Panc1 (cell line): ENCODE measurements at regions not wholly inside any gene's neighbourhood (a gene's known extent, or its start where the extent isn't known, plus 50 kb on each side); places are given as distances from the start of the nearest gene placed in this dataset.

Source experiments
- ATAC-seq: fragments of 200-7000 bp; cut with Tn5 transposase; 2 replicates; pipeline ENCODE4 v1.9.1; 2020; ENCODE audit warnings: mild to moderate bottlenecking, moderate library complexity
- BruUV-seq: library from RNA; stranded (reverse); fragments of 400-500 nt; replicated peaks from 2 replicates; lab custom pipeline; 2021; lab: Mats Ljungman, UMichigan
- CTCF ChIA-PET: fragments of 300-600 bp; sonication (Branson Sonifier 250); formaldehyde crosslinking; loops from one replicate; lab custom pipeline; 2022; ENCODE audit warnings: antibody characterized with exemption; lab: Charles Lee
- POLR2A ChIA-PET: fragments of 300-600 bp; sonication (Branson Sonifier 250); formaldehyde crosslinking; loops from one replicate; lab custom pipeline; 2022; ENCODE audit warnings: antibody characterized with exemption; lab: Charles Lee
- DNase-seq: peaks from one replicate; pipeline ENCODE4 v3.0.0-alpha.2; 2010; ENCODE audit warnings: low read depth, low spot score
- H3K27ac ChIP-seq: 2 replicates; pipeline ENCODE4 v1.5.1; 2011; ENCODE audit warnings: mild to moderate bottlenecking, low read length, inconsistent platforms
- H3K27me3 ChIP-seq: fragments of 200-500 bp; sonication (Bioruptor generic); 2 replicates; pipeline ENCODE4 v1.6.0; 2014; ENCODE audit warnings: low read length, inconsistent platforms; ENCODE audit not compliant: control insufficient read depth, insufficient read depth
- H3K36me3 ChIP-seq: fragments of 200-500 bp; sonication (Bioruptor generic); 2 replicates; pipeline ENCODE4 v1.5.1; 2014; ENCODE audit warnings: inconsistent platforms, mild to moderate bottlenecking, low read length, moderate library complexity; ENCODE audit not compliant: control insufficient read depth, insufficient read depth
- H3K4me1 ChIP-seq: 2 replicates; pipeline ENCODE4 v1.5.1; 2011; ENCODE audit warnings: inconsistent platforms, mild to moderate bottlenecking, low read length, moderate library complexity; ENCODE audit not compliant: control insufficient read depth, insufficient read depth
- H3K4me3 ChIP-seq, 2 experiments: 2 replicates each; pipeline ENCODE4 v1.5.1; 2011 to 2012; ENCODE audit warnings: low read depth in 2 of 2, low read length in 2 of 2, mild to moderate bottlenecking in 2 of 2, inconsistent platforms in 1 of 2, moderate library complexity in 1 of 2
- H3K9me3 ChIP-seq: fragments of 200-500 bp; sonication (Bioruptor generic); 2 replicates; pipeline ENCODE4 v1.5.1; 2014; ENCODE audit warnings: low read depth, mild to moderate bottlenecking, inconsistent platforms, low read length, moderate library complexity; ENCODE audit not compliant: control insufficient read depth, insufficient read depth
- CTCF ChIP-seq: fragments of 450-650 bp; IDR thresholded peaks from 2 replicates; pipeline ENCODE4 v1.5.1; 2017; ENCODE audit warnings: mild to moderate bottlenecking
- POLR2AphosphoS5 ChIP-seq: IDR thresholded peaks from 2 replicates; pipeline ENCODE4 v1.6.1; 2012; ENCODE audit warnings: mild to moderate bottlenecking, low read depth, low read length, moderate library complexity
- REST ChIP-seq, 2 experiments: IDR thresholded peaks; 2 replicates each; pipeline ENCODE4 v1.6.1; 2011 to 2012; ENCODE audit warnings: low read depth in 2 of 2, control low read depth in 1 of 2, low read length in 1 of 2, mild to moderate bottlenecking in 1 of 2, moderate library complexity in 1 of 2; ENCODE audit not compliant: insufficient read depth in 1 of 2
- SIN3A ChIP-seq: IDR thresholded peaks from 2 replicates; pipeline ENCODE4 v1.6.1; 2012; ENCODE audit warnings: low read depth, mild to moderate bottlenecking, low read length, moderate library complexity, borderline replicate concordance; ENCODE audit not compliant: insufficient read depth
- TCF7L2 ChIP-seq: IDR thresholded peaks from 2 replicates; pipeline ENCODE4 v1.6.1; 2011; ENCODE audit warnings: mild to moderate bottlenecking, low read depth, low read length, inconsistent platforms
- in situ Hi-C: cut with HindIII; loops from 2 replicates; pipeline ENCODE4 v1.10.0; 2016; ENCODE audit warnings: low sequenced_read_pairs, low pct_unique_long_range_greater_than_20kb
- intact Hi-C: fragments of 100-400 bp; cut with micrococcal nuclease; formaldehyde crosslinking; loops from one replicate; pipeline ENCODE4 v1.10.0; 2022; ENCODE audit not compliant: unreplicated experiment

GRCh38 chr1:165143437-165144065, 213.0 kb downstream of the LMX1A start:
- DNase-seq (peak; percentile 12), ATAC-seq (peak; percentile 53; the same call in 1 of the 2 replicates)
- ChIA-PET POLR2A (no interaction called here), CTCF (no interaction called here)
- H3K36me3 ChIP-seq = no peaks in the 10 kb centered on the region
- intact Hi-C loops (loop anchor here (2.0 to 5.0 kb wide), 3 partner anchors 29 to 449 kb away; no protein-coding TSS in a partner anchor), in situ Hi-C loops (no loop called here)
- TF ChIP-seq REST (IDR thresholded peaks at IDR 0.05; ENCODE audit: insufficient read depth in 1 of 2, low read depth in 2 of 2, low read length in 1 of 2) = no peak
- TF ChIP-seq CTCF = peak; percentile 91
- no peak overlapping the region for H3K4me3 ChIP-seq
- H3K4me1 ChIP-seq = no peaks in the 10 kb centered on the region
- BruUV-seq = no TSS peak
- no peaks in the 10 kb centered on the region; the same call in 1 of the 2 replicates for H3K27me3 ChIP-seq
- H3K9me3 ChIP-seq = no peaks in the 10 kb centered on the region
- H3K27ac ChIP-seq = no peak overlapping the region

DNA sequence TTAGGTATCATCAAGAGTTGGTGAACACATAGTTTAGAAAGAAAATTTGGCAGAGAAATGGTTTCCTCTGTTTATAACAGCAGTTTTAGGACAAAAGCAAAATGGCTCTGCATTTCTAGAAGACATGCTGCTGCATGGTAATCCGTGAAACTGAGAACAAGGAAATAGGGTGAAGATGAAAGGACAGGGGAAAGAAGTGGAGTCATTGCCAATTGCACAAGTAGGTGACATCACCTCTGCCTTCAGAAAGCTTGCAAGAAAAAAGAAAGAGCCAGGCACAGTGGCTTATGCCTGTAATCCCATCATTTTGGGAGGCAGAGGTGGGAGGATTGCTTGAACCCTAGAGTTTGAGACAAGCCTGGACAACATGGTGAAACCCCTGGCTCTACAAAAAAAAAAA, 217.6 kb downstream of the LMX1A start:
- intact Hi-C loops = no loop called here
- ChIA-PET POLR2A (no interaction called here), CTCF (no interaction called here)
- Histone ChIP-seq H3K27me3 (no peaks in the 10 kb centered on the region; the same call in 1 of the 2 replicates), H3K4me3 (no peak overlapping the region), H3K9me3 (no peaks in the 10 kb centered on the region), H3K27ac (no peak overlapping the region), H3K4me1 (no peaks in the 10 kb centered on the region), H3K36me3 (no peaks in the 10 kb centered on the region)
- DNase-seq (no peak), ATAC-seq (no peak)
- no TSS peak for BruUV-seq
- no peak for TF ChIP-seq TCF7L2
- TF ChIP-seq REST (IDR thresholded peaks at IDR 0.05; ENCODE audit: insufficient read depth in 1 of 2, low read depth in 2 of 2, low read length in 1 of 2) = no peak
- TF ChIP-seq SIN3A = no peak
- TF ChIP-seq POLR2AphosphoS5 = no peak
- TF ChIP-seq CTCF = no peak
- in situ Hi-C loops = no loop called here
